K562 (cell line): ENCODE measurements at regions not wholly inside any gene's neighbourhood (a gene's known extent, or its start where the extent isn't known, plus 50 kb on each side); places are given as distances from the start of the nearest gene placed in this dataset.

Experiments
- ARID1B ChIP-seq: fragments of 450-650 bp; IDR thresholded peaks from 2 replicates; pipeline ENCODE4 v1.6.1; 2016; ENCODE audit warnings: antibody characterized with exemption, mild to moderate bottlenecking, inconsistent platforms
- CHD2 ChIP-seq: IDR thresholded peaks from 2 replicates; pipeline ENCODE4 v1.6.1; 2011; ENCODE audit warnings: low read depth, low read length
- HNRNPL ChIP-seq: fragments of 200-400 bp; formaldehyde crosslinking; IDR thresholded peaks from 2 replicates; pipeline ENCODE4 v1.6.1; 2017; ENCODE audit warnings: low read depth, mild to moderate bottlenecking, low read length
- KLF6 ChIP-seq: fragments of 250-450 bp; sonication (Bioruptor Pico); IDR thresholded peaks from 2 replicates; pipeline ENCODE4 v1.4.0; 2020; ENCODE audit warnings: mild to moderate bottlenecking, moderate library complexity, borderline replicate concordance
- MAFG ChIP-seq: fragments of 450-650 bp; conservative IDR thresholded peaks from 2 replicates; pipeline ENCODE4 v1.6.1; 2016; ENCODE audit warnings: missing genetic modification characterization, missing compliant biosample characterization
- MCM5 ChIP-seq: fragments of 450-650 bp; IDR thresholded peaks from 2 replicates; pipeline ENCODE4 v1.6.1; 2016; ENCODE audit warnings: low read depth
- MEF2A ChIP-seq: IDR thresholded peaks from 2 replicates; pipeline ENCODE4 v1.6.1; 2011; ENCODE audit warnings: low read depth, mild to moderate bottlenecking, low read length, moderate library complexity; ENCODE audit not compliant: control insufficient read depth
- MEIS2 ChIP-seq: fragments of 450-650 bp; IDR thresholded peaks from 2 replicates; pipeline ENCODE4 v1.6.1; 2014; ENCODE audit warnings: mild to moderate bottlenecking; ENCODE audit not compliant: partially characterized antibody
- MYC ChIP-seq, 2 experiments: fragments of 250-450 bp in 1 of 2; sonication (Bioruptor Pico) in 1 of 2; IDR thresholded peaks; 2 replicates each; pipeline versions ENCODE4 v1.5.1 to v1.6.1; 2012 to 2021; ENCODE audit warnings: low read depth in 2 of 2, borderline replicate concordance in 1 of 2, improper control_type of control experiment in 1 of 2, low read length in 1 of 2, mild to moderate bottlenecking in 1 of 2, moderate library complexity in 1 of 2
- PML ChIP-seq: IDR thresholded peaks from 2 replicates; pipeline ENCODE4 v1.6.1; 2012; ENCODE audit warnings: low read length, inconsistent platforms
- PRMT5 ChIP-seq: sonication (generic); formaldehyde crosslinking; IDR thresholded peaks from 2 replicates; pipeline ENCODE4 v1.5.0; 2020; ENCODE audit warnings: missing genetic modification reagents
- RBFOX2 ChIP-seq: fragments of 200-400 bp; formaldehyde crosslinking; IDR thresholded peaks from 2 replicates; pipeline ENCODE4 v1.6.1; 2017; ENCODE audit warnings: low read depth, mild to moderate bottlenecking, low read length, moderate library complexity
- RBM39 ChIP-seq: fragments of 200-400 bp; formaldehyde crosslinking; optimal IDR thresholded peaks from 2 replicates; pipeline ENCODE3; 2018; ENCODE audit warnings: low read depth, low read length
- STAT5A ChIP-seq: IDR thresholded peaks from 2 replicates; pipeline ENCODE4 v1.6.1; 2012; ENCODE audit warnings: low read length, inconsistent platforms, borderline replicate concordance
- TEAD4 ChIP-seq, 2 experiments: sonication (generic) in 1 of 2; formaldehyde crosslinking in 1 of 2; IDR thresholded peaks; 2 replicates each; pipeline versions ENCODE4 v1.6.1 to v1.8.0; 2012 to 2022; ENCODE audit warnings: borderline replicate concordance in 1 of 2, inconsistent platforms in 1 of 2, low read length in 1 of 2, mild to moderate bottlenecking in 1 of 2, missing genetic modification reagents in 1 of 2
- THAP12 ChIP-seq: fragments of 250-450 bp; sonication (Bioruptor Pico); IDR thresholded peaks from 2 replicates; pipeline ENCODE4 v1.9.0; 2021; ENCODE audit warnings: mild to moderate bottlenecking, inconsistent platforms
- TSHZ1 ChIP-seq: fragments of 250-450 bp; sonication (Bioruptor Pico); IDR thresholded peaks from 2 replicates; pipeline ENCODE4 v1.4.0; 2020; ENCODE audit warnings: mild to moderate bottlenecking, moderate library complexity
- ZNF583 ChIP-seq: fragments of 250-450 bp; sonication (Bioruptor Pico); IDR thresholded peaks from 2 replicates; pipeline ENCODE4 v1.4.0; 2020
- ZNF609 ChIP-seq: sonication (generic); formaldehyde crosslinking; IDR thresholded peaks from 2 replicates; pipeline ENCODE4 v1.8.1; 2023; ENCODE audit warnings: missing genetic modification reagents, mild to moderate bottlenecking, borderline replicate concordance

- no peak for TF ChIP-seq MEF2A
- peak; percentile 9; the same call in 1 of the 2 replicates for TF ChIP-seq TEAD4 (IDR thresholded peaks at IDR 0.05; ENCODE audit: low read length)
- TF ChIP-seq TEAD4 (CRISPR knock-in tag; IDR thresholded peaks at IDR 0.05; ENCODE audit: borderline replicate concordance) = no peak
- TF ChIP-seq PML = no peak
- no peak for TF ChIP-seq HNRNPL
- no peak for TF ChIP-seq PRMT5 (CRISPR knock-in tag)
- TF ChIP-seq ZNF609 = no peak
- TF ChIP-seq TSHZ1 = no peak
- peak; percentile 64 for TF ChIP-seq MAFG (tag)
- TF ChIP-seq STAT5A = no peak
- TF ChIP-seq CHD2 = no peak
- TF ChIP-seq MEIS2 = peak; percentile 93
- no peak for TF ChIP-seq ZNF583
- TF ChIP-seq MYC (IDR thresholded peaks at IDR 0.05; ENCODE audit: low read depth, low read length) = no peak
- no peak for TF ChIP-seq MYC (CRISPR knock-in tag; IDR thresholded peaks at IDR 0.05; ENCODE audit: borderline replicate concordance, low read depth)
- no peak for TF ChIP-seq RBM39
- no peak for TF ChIP-seq KLF6 (CRISPR knock-in tag)
- no peak for TF ChIP-seq RBFOX2
- no peak for TF ChIP-seq MCM5
- no peak for TF ChIP-seq THAP12 (CRISPR knock-in tag)
- peak; percentile 25; the same call in 1 of the 2 replicates for TF ChIP-seq ARID1B
These were observed 115.5 kb upstream of the RANBP3L start (continued) for GRCh38 chr5:36417221-36417620.
